ENCODE measurements at regions not wholly inside any gene's neighbourhood (a gene's known extent, or its start where the extent isn't known, plus 50 kb on each side); places are given as distances from the start of the nearest gene placed in this dataset.

DNA sequence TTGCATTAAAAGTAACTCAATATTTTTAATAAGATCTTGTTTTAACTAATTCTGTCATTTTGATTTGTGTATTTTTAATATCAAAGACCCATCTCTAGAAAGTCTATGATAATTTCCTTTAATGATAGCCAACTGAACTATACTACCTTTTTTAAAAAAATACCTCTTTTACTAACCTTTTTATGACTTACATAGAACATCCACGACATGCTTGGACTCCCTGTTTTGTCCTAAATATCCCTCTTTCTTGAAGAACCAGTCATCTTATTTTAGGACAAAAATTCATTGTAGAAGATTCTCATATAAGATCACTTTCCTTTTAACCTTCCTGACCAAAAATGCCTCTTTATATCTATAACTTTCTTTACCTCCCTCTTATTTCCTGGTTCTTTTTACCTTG lies 76.8 kb upstream of the GC start:
- TF ChIP-seq, protein P1, sequence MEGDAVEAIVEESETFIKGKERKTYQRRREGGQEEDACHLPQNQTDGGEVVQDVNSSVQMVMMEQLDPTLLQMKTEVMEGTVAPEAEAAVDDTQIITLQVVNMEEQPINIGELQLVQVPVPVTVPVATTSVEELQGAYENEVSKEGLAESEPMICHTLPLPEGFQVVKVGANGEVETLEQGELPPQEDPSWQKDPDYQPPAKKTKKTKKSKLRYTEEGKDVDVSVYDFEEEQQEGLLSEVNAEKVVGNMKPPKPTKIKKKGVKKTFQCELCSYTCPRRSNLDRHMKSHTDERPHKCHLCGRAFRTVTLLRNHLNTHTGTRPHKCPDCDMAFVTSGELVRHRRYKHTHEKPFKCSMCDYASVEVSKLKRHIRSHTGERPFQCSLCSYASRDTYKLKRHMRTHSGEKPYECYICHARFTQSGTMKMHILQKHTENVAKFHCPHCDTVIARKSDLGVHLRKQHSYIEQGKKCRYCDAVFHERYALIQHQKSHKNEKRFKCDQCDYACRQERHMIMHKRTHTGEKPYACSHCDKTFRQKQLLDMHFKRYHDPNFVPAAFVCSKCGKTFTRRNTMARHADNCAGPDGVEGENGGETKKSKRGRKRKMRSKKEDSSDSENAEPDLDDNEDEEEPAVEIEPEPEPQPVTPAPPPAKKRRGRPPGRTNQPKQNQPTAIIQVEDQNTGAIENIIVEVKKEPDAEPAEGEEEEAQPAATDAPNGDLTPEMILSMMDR (conservative IDR thresholded peaks at IDR 0.05; ENCODE audit: low read depth, low read length) = no peak
- TF ChIP-seq EZH2 (IDR thresholded peaks at IDR 0.05; ENCODE audit: low read length, unreplicated experiment) = no peak
